Endodermal cell (in vitro differentiated cells): ENCODE measurements at regions not wholly inside any gene's neighbourhood (a gene's known extent, or its start where the extent isn't known, plus 50 kb on each side); places are given as distances from the start of the nearest gene placed in this dataset.

Source experiments
- DNase-seq: peaks from one replicate; pipeline ENCODE4 v3.0.0-alpha.2; 2017
- H3K27ac ChIP-seq: 2 replicates; pipeline ENCODE4 v1.5.1; 2013; ENCODE audit warnings: mild to moderate bottlenecking, low read depth, low read length, moderate library complexity
- H3K27me3 ChIP-seq: 2 replicates; pipeline ENCODE4 v1.6.1; 2013; ENCODE audit warnings: mild to moderate bottlenecking, low read length, moderate library complexity; ENCODE audit not compliant: insufficient read depth, control insufficient read depth, poor library complexity, severe bottlenecking
- H3K36me3 ChIP-seq: 2 replicates; pipeline ENCODE4 v1.7.0; 2013; ENCODE audit warnings: mild to moderate bottlenecking, low read length, moderate library complexity; ENCODE audit not compliant: control insufficient read depth, insufficient read depth
- H3K4me1 ChIP-seq: one replicate; pipeline ENCODE4 v1.7.0; 2013; ENCODE audit warnings: low read length; ENCODE audit not compliant: control insufficient read depth, insufficient read depth
- H3K4me3 ChIP-seq: 2 replicates; pipeline ENCODE4 v1.5.1; 2013; ENCODE audit warnings: mild to moderate bottlenecking, low read length, moderate library complexity
- H3K9ac ChIP-seq: 2 replicates; pipeline ENCODE4 v1.6.1; 2013; ENCODE audit warnings: mild to moderate bottlenecking, low read length, moderate library complexity; ENCODE audit not compliant: poor library complexity, severe bottlenecking; ENCODE audit errors: extremely low read depth
- H3K9me3 ChIP-seq: 2 replicates; pipeline ENCODE4 v1.6.1; 2013; ENCODE audit warnings: mild to moderate bottlenecking, low read length, moderate library complexity; ENCODE audit not compliant: control insufficient read depth
- H3K27ac Mint-ChIP-seq: 2 replicates; pipeline ENCODE4 v1.8.0; 2020; ENCODE audit warnings: mixed read lengths
- H3K27me3 Mint-ChIP-seq: 2 replicates; pipeline ENCODE4 v1.8.0; 2021; ENCODE audit warnings: mild to moderate bottlenecking, mixed read lengths; ENCODE audit not compliant: insufficient read depth
- H3K36me3 Mint-ChIP-seq: 2 replicates; pipeline ENCODE4 v1.8.0; 2020; ENCODE audit warnings: low read depth, mixed read lengths
- H3K4me1 Mint-ChIP-seq: 2 replicates; pipeline ENCODE4 v1.8.0; 2020; ENCODE audit warnings: mixed read lengths
- H3K4me3 Mint-ChIP-seq: 2 replicates; pipeline ENCODE4 v1.8.0; 2020; ENCODE audit warnings: mild to moderate bottlenecking, moderate library complexity, mixed read lengths
- H3K9me3 Mint-ChIP-seq: 2 replicates; pipeline ENCODE4 v1.8.0; 2020; ENCODE audit warnings: mild to moderate bottlenecking, mixed read lengths
- CTCF ChIP-seq: fragments of 200-600 bp; sonication (generic); conservative IDR thresholded peaks from 2 replicates; pipeline ENCODE4 v1.5.0; 2021; ENCODE audit warnings: antibody characterized with exemption, mild to moderate bottlenecking
- WGBS, 2 experiments: methylation state at CpG; one replicate each; pipeline versions ENCODE4 v1.1.5 to v1.1.7; 2013; ENCODE audit warnings: missing lambda C conversion rate in 2 of 2, mixed read lengths in 1 of 2; ENCODE audit not compliant: insufficient coverage in 1 of 2, insufficient read length in 1 of 2; 5-methylcytosine and 5-hydroxymethylcytosine counted together

- H3K9me3 ChIP-seq = no peaks in the 10 kb centered on the region
- DNase-seq = no peak
- H3K9me3 Mint-ChIP-seq = no peaks in the 10 kb centered on the region
- no peak for TF ChIP-seq CTCF
- no peak overlapping the region for H3K9ac ChIP-seq
- no peaks in the 10 kb centered on the region for H3K4me1 Mint-ChIP-seq
- H3K27me3 ChIP-seq = no peaks in the 10 kb centered on the region
- H3K4me1 ChIP-seq = no peaks in the 10 kb centered on the region
- H3K36me3 ChIP-seq = no peaks in the 10 kb centered on the region
- H3K27ac Mint-ChIP-seq = no peak overlapping the region
- H3K4me3 ChIP-seq = no peak overlapping the region
- H3K36me3 Mint-ChIP-seq = no peaks in the 10 kb centered on the region
- H3K4me3 Mint-ChIP-seq = no peak overlapping the region
- no peak overlapping the region for H3K27ac ChIP-seq
- H3K27me3 Mint-ChIP-seq = no peaks in the 10 kb centered on the region
These were observed 1759.1 kb downstream of the ARAP2 start for GRCh38 chr4:34485252-34485651.

GRCh38 chr4:34486461-34487363 lies 1757.6 kb downstream of the ARAP2 start:
- WGBS, 2 experiments = 89 to 92% methylated on average over 5 of the region's 5 CpGs
- Histone ChIP-seq H3K4me1 (no peaks in the 10 kb centered on the region), H3K36me3 (no peaks in the 10 kb centered on the region), H3K9me3 (no peaks in the 10 kb centered on the region), H3K27ac (no peak overlapping the region), H3K9ac (no peak overlapping the region), H3K27me3 (no peaks in the 10 kb centered on the region), H3K4me3 (no peak overlapping the region)
- Mint-ChIP-seq H3K27ac (no peak overlapping the region), H3K9me3 (no peaks in the 10 kb centered on the region), H3K27me3 (no peaks in the 10 kb centered on the region), H3K4me1 (no peaks in the 10 kb centered on the region), H3K36me3 (no peaks in the 10 kb centered on the region), H3K4me3 (no peak overlapping the region)
- DNase-seq = no peak
- no peak for TF ChIP-seq CTCF

- Mint-ChIP-seq H3K27ac (no peak overlapping the region), H3K27me3 (no peaks in the 10 kb centered on the region), H3K4me1 (no peaks in the 10 kb centered on the region), H3K36me3 (peaks cover 5% of the 10 kb centered on the region), H3K4me3 (no peak overlapping the region), H3K9me3 (peaks cover 19% of the 10 kb centered on the region)
- Histone ChIP-seq H3K4me1 (no peaks in the 10 kb centered on the region), H3K9me3 (peaks cover 35% of the 10 kb centered on the region), H3K27me3 (no peaks in the 10 kb centered on the region), H3K36me3 (no peaks in the 10 kb centered on the region), H3K4me3 (no peak overlapping the region), H3K27ac (no peak overlapping the region), H3K9ac (no peak overlapping the region)
- DNase-seq = no peak
- TF ChIP-seq CTCF = no peak
- 86% methylated on average over 1 of the region's 1 CpG; no CpG with 5 or more reads in 1 of the 2 experiments for WGBS, 2 experiments
These were observed 1751.9 kb downstream of the ARAP2 start for GRCh38 chr4:34492414-34492813.
